EL (cell line): ENCODE measurements at regions not wholly inside any gene's neighbourhood (a gene's known extent, or its start where the extent isn't known, plus 50 kb on each side); places are given as distances from the start of the nearest gene placed in this dataset.

Experiments
- DNase-seq: peaks from one replicate; pipeline ENCODE4 v3.0.0-alpha.2; 2016

DNA sequence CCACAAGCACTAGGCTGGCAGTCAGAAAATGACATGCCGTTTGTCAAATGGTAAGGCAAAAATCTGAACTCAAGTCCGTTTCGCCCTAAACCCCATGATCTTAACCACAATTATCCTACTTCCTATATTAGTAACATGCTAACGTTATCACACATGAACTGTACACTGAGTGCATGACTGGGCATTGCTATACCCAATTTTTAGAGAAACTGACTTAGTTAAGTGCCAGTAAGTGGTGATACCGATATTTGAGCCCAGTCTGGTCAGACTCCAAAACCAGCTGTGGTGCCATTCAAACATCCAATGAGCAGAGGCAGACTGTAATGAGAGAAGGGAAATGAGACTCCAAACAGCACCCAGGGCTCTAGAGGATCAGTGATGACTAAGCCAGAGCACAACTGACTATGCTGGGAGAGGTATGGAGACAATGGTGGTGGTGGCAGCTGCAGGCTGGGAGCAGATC is 311.7 kb upstream of the PKDCC start:
- DNase-seq, result peak; percentile 5

GRCh38 chr2:41736586-41736985 is 311.2 kb upstream of the PKDCC start:
- DNase-seq, result no peak

GRCh38 chr2:41737888-41738287 is 309.9 kb upstream of the PKDCC start:
- DNase-seq, result no peak

- no peak for DNase-seq
These were observed 305.7 kb upstream of the PKDCC start for GRCh38 chr2:41741951-41742595.

DNA sequence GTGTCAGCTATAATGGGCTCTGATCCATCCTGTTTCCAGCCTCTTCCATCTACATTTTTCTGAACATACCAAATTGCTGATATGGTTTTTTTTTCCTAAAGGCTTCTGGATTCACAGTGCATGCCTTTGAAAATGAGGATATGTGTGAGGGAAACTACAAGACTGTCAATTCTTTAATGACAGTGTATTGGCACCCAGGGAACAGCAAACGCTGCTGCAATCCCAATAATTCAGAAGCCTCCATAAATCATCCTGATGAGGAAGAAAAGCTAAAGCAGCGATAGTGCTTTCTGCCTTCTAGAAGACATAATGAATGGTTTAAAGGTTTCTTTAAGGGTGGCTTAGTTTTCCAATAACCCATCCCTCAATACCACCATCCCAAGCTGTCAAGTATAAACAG is 304.5 kb upstream of the PKDCC start:
- DNase-seq, result no peak

GRCh38 chr2:41750829-41751228 is 297.0 kb upstream of the PKDCC start:
- DNase-seq, result no peak

GRCh38 chr2:41759880-41760279 is 287.9 kb upstream of the PKDCC start:
- DNase-seq, result no peak

GRCh38 chr2:41763141-41763540 is 284.7 kb upstream of the PKDCC start:
- DNase-seq, result no peak

DNA sequence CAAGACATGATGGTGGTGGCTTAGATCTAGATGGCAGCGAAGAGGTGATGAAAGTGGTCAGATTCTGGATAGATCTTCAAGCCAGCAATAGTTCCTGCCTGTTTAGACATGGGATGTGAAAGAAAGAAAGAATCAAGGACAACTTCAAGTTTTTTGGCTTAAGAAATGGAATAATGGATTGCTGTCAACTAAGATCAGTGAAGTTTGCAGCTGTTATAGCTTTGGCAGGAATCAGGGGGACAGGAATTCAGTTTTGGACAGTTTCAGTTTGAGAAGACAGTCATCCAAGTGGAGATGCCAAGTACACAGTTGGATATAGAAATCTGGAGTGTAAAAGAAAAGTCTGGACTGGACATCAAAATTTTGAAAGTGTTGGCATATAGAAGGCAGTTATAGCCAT is 283.7 kb upstream of the PKDCC start:
- DNase-seq, result no peak

DNA sequence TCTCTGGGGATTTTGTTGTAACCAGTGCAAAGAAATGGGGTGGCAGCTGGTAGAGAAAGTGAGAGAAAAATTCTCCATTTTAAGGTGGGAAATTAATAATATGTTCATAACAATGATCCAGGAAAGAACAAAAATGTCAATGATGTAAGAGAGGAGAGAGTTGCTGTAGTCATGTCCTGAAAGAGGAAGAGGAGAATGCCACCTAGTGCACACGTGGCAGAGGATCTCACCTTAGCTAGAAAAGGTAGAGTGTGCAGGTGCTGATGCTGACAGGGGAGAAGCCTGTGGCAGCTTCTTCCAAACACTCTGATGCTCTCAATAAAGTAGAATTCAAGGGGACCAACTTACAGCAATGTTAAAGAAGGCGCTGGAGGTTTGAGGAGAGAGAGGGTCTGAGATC is 282.9 kb upstream of the PKDCC start:
- no peak for DNase-seq

DNA sequence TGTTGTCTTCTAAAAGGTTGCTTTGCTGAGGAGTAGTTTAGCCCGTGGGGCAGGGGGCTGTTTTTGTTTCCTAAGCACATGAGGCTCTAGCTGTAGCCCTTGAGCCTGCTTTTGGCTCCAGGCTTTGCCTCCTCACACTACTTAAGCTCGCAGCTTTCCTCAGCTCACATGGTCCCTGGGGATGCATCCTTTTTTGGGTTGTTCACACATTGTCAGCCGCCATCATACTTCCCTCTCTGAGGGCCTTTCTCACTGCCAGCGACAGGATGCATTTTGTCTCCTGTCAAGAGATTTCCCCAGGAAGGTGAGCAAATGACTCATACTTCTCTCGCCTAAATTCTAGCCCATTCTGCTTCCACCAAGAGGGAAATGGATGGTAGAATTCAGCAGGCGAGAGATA is 279.5 kb upstream of the PKDCC start:
- no peak for DNase-seq

DNA sequence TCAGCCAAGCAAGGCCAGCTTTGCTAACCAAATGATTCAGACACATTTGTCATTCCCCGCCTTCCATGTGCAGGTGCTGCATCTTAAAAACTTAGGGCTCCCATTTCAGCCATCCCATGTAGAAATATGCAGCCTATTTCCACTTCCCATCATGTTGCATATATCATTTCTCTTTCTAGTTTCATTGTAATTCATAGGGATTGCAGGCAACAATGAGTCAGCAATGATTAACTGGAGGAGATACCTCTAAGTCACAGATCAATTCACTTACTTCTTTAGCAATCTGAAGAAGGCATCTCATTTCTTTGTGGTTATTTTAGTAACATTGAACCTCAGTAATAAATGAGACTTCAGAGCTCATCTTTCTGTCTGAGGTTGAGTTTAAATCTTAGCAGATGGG is 276.1 kb upstream of the PKDCC start:
- no peak for DNase-seq

GRCh38 chr2:41772697-41773096 is 275.1 kb upstream of the PKDCC start:
- no peak for DNase-seq

DNA sequence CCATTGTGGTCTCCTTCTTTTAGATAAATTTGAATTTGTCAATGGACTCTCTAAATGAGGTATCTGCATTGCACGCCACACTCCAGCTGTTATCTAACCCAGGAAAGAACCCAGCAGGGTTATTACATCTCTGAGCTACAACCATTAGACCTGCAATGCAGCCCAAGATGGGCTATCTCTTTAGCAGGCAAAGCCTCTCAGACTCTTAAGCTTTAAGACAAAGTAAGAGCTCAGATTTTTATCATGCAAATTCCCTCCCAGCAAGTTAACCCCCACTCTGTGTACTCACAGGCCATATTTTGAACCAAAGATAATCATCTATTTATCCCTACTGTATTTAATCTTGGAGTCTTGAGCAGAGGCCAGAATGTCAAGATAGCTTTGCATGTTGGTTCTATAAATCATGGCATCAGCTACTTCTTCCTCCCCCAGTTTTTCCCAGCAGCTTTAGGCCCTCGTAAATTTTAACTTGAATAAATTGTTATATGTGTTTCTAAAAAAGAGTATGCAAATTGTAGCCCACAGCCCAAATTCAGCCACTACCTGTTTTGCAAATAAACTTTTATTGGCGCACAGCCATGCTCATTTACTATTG is 273.7 kb upstream of the PKDCC start:
- DNase-seq, result no peak

DNA sequence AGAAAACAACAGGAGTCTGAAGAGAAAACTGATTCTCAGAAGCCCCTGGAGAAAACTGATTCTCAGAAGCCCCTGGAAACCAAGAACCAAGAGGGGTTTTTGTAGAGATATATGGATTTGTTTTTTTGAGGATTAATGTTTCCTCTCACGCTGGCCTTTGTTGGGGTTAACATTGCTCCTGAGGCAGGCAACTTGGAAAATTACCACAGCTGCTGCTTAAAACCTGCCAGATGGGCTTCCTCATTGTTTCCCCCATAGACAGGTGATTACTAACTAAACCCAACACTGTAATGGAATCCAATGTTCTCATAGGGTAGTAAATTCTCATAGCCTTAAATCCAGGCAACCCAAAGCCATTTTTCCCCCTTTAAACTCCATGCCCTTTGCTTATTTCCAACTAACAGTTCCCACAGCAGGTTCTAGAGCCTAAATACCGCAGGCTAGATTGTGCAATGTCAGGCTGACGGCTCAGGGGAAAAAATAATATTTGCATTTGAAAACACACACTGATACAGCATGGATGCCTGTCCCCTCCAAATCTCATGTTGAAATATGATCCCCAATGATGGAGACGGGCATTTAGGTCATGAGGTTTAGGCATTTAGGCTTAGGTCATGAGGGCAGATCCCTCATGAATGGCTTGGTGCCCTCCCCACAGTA is 272.3 kb upstream of the PKDCC start:
- DNase-seq, result no peak

- no peak for DNase-seq
These were observed 267.9 kb upstream of the PKDCC start for GRCh38 chr2:41779888-41780287.

GRCh38 chr2:41782306-41783158 is 265.3 kb upstream of the PKDCC start:
- DNase-seq, result peak; percentile 26

DNA sequence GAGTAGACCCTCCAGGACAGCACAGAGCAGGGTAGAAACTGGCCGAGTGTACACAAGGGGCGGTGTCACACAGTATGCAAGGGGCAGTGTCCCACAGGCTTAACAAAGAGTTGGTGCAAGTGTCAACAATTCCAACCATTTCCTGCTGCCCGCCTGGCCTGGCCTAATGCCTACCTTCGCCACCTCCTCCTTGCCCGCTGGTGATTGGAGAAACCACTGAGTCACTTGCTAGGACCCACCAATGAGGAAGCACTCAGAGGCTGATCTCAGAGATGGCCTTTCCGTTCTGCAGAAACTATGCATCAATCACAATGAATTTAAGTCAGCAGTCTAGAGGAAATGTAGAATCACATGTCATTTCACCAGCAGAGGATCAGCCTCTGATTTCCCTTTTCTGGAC is 263.3 kb upstream of the PKDCC start:
- peak; percentile 10 for DNase-seq

- no peak for DNase-seq
These were observed 262.4 kb upstream of the PKDCC start for GRCh38 chr2:41785251-41786022.

- peak; percentile 25 for DNase-seq
These were observed 256.3 kb upstream of the PKDCC start for GRCh38 chr2:41791523-41791922.

- no peak for DNase-seq
These were observed 244.5 kb upstream of the PKDCC start for GRCh38 chr2:41803361-41803760.

DNA sequence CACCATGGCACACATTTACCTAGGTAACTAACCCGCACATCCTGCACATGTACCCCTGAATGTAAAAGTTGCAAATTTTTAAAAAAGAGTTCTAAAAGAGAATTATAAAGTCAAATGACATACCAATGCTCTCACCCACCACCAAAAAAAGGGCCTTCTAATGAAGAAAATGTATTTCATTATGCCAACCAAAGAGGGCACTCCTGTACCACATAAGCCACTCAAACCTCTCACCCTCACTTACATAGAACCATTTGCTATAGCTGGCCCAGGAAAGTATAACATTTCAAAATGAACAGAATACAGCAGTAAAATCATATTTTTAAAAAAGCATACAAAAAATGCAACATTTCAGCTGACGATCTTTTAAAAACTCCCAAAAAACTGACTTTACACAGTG is 241.5 kb upstream of the PKDCC start:
- DNase-seq, result no peak

GRCh38 chr2:41821167-41821566 is 226.7 kb upstream of the PKDCC start:
- DNase-seq, result no peak
